PC-9 (cell line): ENCODE measurements at regions not wholly inside any gene's neighbourhood (a gene's known extent, or its start where the extent isn't known, plus 50 kb on each side); places are given as distances from the start of the nearest gene placed in this dataset.
"Not testable (repeated sequence)": the region's sequence is repeated elsewhere in the genome, so short reads cannot be mapped to it uniquely, and the experiment has no call there.

Source experiments
- BruUV-seq: library from RNA; stranded (reverse); fragments of 400-500 nt; replicated peaks from 2 replicates; lab custom pipeline; 2021; lab: Mats Ljungman, UMichigan
- CTCF ChIA-PET: fragments of 300-600 bp; sonication (Branson Sonifier 250); formaldehyde crosslinking; loops from one replicate; lab custom pipeline; 2022; ENCODE audit warnings: antibody characterized with exemption; lab: Charles Lee
- POLR2A ChIA-PET: fragments of 300-600 bp; sonication (Branson Sonifier 250); formaldehyde crosslinking; loops from one replicate; lab custom pipeline; 2022; ENCODE audit warnings: antibody characterized with exemption; ENCODE audit not compliant: unreplicated experiment; lab: Charles Lee
- DNase-seq, 2 experiments: peaks; one replicate each; pipeline versions ENCODE4 v3.0.0 to v3.0.0-alpha.2; 2015 to 2022; ENCODE audit warnings: mixed read lengths in 1 of 2
- H2AFZ ChIP-seq: fragments of 200-600 bp; sonication (generic); 2 replicates; pipeline ENCODE4 v1.8.1; 2017; ENCODE audit warnings: antibody characterized with exemption
- H3F3A ChIP-seq: fragments of 200-600 bp; sonication (generic); 2 replicates; pipeline ENCODE4 v1.8.1; 2017; ENCODE audit warnings: antibody characterized with exemption, mild to moderate bottlenecking, low read depth; ENCODE audit not compliant: insufficient read depth
- H3K27ac ChIP-seq: fragments of 200-600 bp; sonication (generic); 2 replicates; pipeline ENCODE4 v1.6.1; 2016; ENCODE audit warnings: mixed run types
- H3K27me3 ChIP-seq: fragments of 200-600 bp; sonication (generic); 2 replicates; pipeline ENCODE4 v1.6.1; 2016; ENCODE audit warnings: low read depth, mixed run types; ENCODE audit not compliant: insufficient read depth
- H3K36me3 ChIP-seq: fragments of 200-600 bp; sonication (generic); 2 replicates; pipeline ENCODE4 v1.6.1; 2016; ENCODE audit warnings: low read depth, mixed run types
- H3K4me1 ChIP-seq: fragments of 200-600 bp; sonication (generic); replicated peaks from 2 replicates; pipeline ENCODE4 v1.6.1; 2016; ENCODE audit warnings: mixed run types; ENCODE audit not compliant: insufficient read depth
- H3K4me2 ChIP-seq: fragments of 200-600 bp; sonication (generic); 2 replicates; pipeline ENCODE4 v1.6.1; 2017; ENCODE audit warnings: mixed run types
- H3K4me3 ChIP-seq: fragments of 200-600 bp; sonication (generic); 2 replicates; pipeline ENCODE4 v1.6.1; 2016; ENCODE audit warnings: mixed run types
- H3K79me2 ChIP-seq: fragments of 200-600 bp; sonication (generic); 2 replicates; pipeline ENCODE4 v1.6.1; 2017; ENCODE audit warnings: low read depth, mixed run types
- H3K9me2 ChIP-seq: fragments of 200-600 bp; sonication (generic); 2 replicates; pipeline ENCODE4 v1.8.1; 2017; ENCODE audit warnings: mild to moderate bottlenecking; ENCODE audit not compliant: insufficient read depth
- H3K9me3 ChIP-seq: fragments of 200-600 bp; sonication (generic); 2 replicates; pipeline ENCODE4 v1.8.1; 2016; ENCODE audit warnings: low read depth; ENCODE audit not compliant: insufficient read depth
- H4K20me1 ChIP-seq: fragments of 200-600 bp; sonication (generic); 2 replicates; pipeline ENCODE4 v1.8.1; 2017; ENCODE audit not compliant: insufficient read depth
- EZH2 ChIP-seq: fragments of 200-600 bp; sonication (generic); IDR thresholded peaks from 2 replicates; pipeline ENCODE4 v1.8.0; 2017; ENCODE audit warnings: antibody characterized with exemption, low read depth
- intact Hi-C: fragments of 100-400 bp; cut with micrococcal nuclease; formaldehyde crosslinking; loops from one replicate; pipeline ENCODE4 v1.10.0; 2022; ENCODE audit not compliant: unreplicated experiment
- TF ChIP-seq, protein P1 (sequence below): fragments of 200-600 bp; sonication (generic); conservative IDR thresholded peaks from 2 replicates; pipeline ENCODE4 v1.6.1; 2017; ENCODE audit warnings: mixed run types, antibody characterized with exemption, mild to moderate bottlenecking, moderate library complexity

- DNase-seq: peak; percentile 14 to 37
- no peak overlapping the region for H3K27ac ChIP-seq
- intact Hi-C loops: loop anchor here (2.0 to 5.0 kb wide), 2 partner anchors 404 to 536 kb away; no protein-coding TSS in a partner anchor
- no peaks in the 10 kb centered on the region for H4K20me1 ChIP-seq
- no peaks in the 10 kb centered on the region for H3K4me1 ChIP-seq
- H3K4me2 ChIP-seq: no peak overlapping the region
- H3K36me3 ChIP-seq: no peaks in the 10 kb centered on the region
- no peaks in the 10 kb centered on the region for H3K9me2 ChIP-seq
- CTCF ChIA-PET: no interaction called here
- H3K79me2 ChIP-seq: no peaks in the 10 kb centered on the region
- H3F3A ChIP-seq: no peaks in the 10 kb centered on the region
- H2AFZ ChIP-seq: no peak overlapping the region
- BruUV-seq: no TSS peak
- POLR2A ChIA-PET: no interaction called here
- no peaks in the 10 kb centered on the region for H3K27me3 ChIP-seq
- no peaks in the 10 kb centered on the region for H3K9me3 ChIP-seq
- no peak overlapping the region for H3K4me3 ChIP-seq
- TF ChIP-seq EZH2: no peak
- TF ChIP-seq, protein P1, sequence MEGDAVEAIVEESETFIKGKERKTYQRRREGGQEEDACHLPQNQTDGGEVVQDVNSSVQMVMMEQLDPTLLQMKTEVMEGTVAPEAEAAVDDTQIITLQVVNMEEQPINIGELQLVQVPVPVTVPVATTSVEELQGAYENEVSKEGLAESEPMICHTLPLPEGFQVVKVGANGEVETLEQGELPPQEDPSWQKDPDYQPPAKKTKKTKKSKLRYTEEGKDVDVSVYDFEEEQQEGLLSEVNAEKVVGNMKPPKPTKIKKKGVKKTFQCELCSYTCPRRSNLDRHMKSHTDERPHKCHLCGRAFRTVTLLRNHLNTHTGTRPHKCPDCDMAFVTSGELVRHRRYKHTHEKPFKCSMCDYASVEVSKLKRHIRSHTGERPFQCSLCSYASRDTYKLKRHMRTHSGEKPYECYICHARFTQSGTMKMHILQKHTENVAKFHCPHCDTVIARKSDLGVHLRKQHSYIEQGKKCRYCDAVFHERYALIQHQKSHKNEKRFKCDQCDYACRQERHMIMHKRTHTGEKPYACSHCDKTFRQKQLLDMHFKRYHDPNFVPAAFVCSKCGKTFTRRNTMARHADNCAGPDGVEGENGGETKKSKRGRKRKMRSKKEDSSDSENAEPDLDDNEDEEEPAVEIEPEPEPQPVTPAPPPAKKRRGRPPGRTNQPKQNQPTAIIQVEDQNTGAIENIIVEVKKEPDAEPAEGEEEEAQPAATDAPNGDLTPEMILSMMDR: peak; percentile 84
Observed at GRCh38 chrX:27186671-27187070, 276.5 kb downstream of the PPP4R3C start.

DNA sequence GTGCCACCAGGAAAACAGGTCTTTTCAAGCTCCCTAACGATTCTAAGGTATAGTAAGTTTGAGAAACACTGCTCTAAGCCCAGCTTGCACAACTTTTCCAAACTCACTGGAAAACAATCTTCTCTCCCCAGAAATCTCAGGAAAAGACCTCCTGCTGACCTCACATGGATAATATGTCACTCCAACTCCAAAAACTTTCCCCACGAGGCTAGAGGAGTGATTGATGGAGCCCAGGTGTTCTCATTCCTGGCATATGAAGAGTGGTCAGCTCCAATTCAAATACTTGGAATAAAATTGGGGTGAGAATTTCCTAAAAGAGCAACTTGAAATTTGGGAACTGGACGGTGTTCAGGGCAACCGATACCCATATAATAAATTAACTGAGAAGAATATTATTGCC lies 299.9 kb downstream of the PPP4R3C start:
- no peak overlapping the region for H2AFZ ChIP-seq
- H3K9me2 ChIP-seq: no peaks in the 10 kb centered on the region
- H3K4me3 ChIP-seq: no peak overlapping the region
- no peaks in the 10 kb centered on the region for H3K4me1 ChIP-seq
- no peaks in the 10 kb centered on the region for H3F3A ChIP-seq
- H3K4me2 ChIP-seq: no peak overlapping the region
- POLR2A ChIA-PET: no interaction called here
- no peaks in the 10 kb centered on the region for H4K20me1 ChIP-seq
- no peaks in the 10 kb centered on the region for H3K36me3 ChIP-seq
- no peak for TF ChIP-seq EZH2
- TF ChIP-seq, protein P1: no peak
- H3K79me2 ChIP-seq: no peaks in the 10 kb centered on the region
- H3K9me3 ChIP-seq: no peaks in the 10 kb centered on the region
- CTCF ChIA-PET: no interaction called here
- BruUV-seq: no TSS peak
- intact Hi-C loops: no loop called here
- no peak for DNase-seq
- no peaks in the 10 kb centered on the region for H3K27me3 ChIP-seq
- H3K27ac ChIP-seq: no peak overlapping the region

DNA sequence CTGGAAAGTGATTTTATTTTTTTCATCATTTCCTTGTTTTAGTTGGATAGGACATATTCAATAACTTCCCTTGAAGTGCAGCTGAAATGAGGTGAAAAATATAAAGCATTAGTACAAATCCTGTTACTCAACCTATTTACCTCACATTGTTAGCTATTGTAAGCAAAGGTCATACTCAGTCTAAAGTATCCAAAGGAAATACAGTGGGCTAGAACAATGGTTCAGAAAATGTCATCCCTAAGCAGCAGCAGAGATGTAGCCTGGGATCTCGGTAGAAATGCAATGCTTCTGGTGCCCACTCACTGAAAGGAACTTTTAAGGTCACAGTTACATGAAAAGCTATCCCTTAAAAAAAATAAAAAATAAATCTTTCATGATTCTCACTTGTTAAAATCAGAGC lies 300.6 kb downstream of the PPP4R3C start:
- no peak overlapping the region for H3K4me3 ChIP-seq
- no peaks in the 10 kb centered on the region for H3K79me2 ChIP-seq
- no peaks in the 10 kb centered on the region for H4K20me1 ChIP-seq
- no peak for DNase-seq
- H3F3A ChIP-seq: no peaks in the 10 kb centered on the region
- ChIA-PET POLR2A (no interaction called here), CTCF (no interaction called here)
- no TSS peak for BruUV-seq
- no peaks in the 10 kb centered on the region for H3K27me3 ChIP-seq
- intact Hi-C loops: no loop called here
- no peak overlapping the region for H2AFZ ChIP-seq
- no peaks in the 10 kb centered on the region for H3K4me1 ChIP-seq
- no peak overlapping the region for H3K4me2 ChIP-seq
- H3K9me2 ChIP-seq: no peaks in the 10 kb centered on the region
- H3K9me3 ChIP-seq: no peaks in the 10 kb centered on the region
- TF ChIP-seq, protein P1: no peak
- TF ChIP-seq EZH2: no peak
- no peaks in the 10 kb centered on the region for H3K36me3 ChIP-seq
- H3K27ac ChIP-seq: no peak overlapping the region

GRCh38 chrX:27156921-27157320 lies 306.2 kb downstream of the PPP4R3C start:
- H3K36me3 ChIP-seq, H4K20me1 ChIP-seq, H2AFZ ChIP-seq, H3K9me2 ChIP-seq, H3K79me2 ChIP-seq, CTCF ChIA-PET, H3K27me3 ChIP-seq, H3K27ac ChIP-seq, BruUV-seq, H3F3A ChIP-seq, POLR2A ChIA-PET, H3K4me2 ChIP-seq, H3K9me3 ChIP-seq, intact Hi-C loops, H3K4me3 ChIP-seq, DNase-seq, H3K4me1 ChIP-seq: not testable (repeated sequence)
